ENCODE measurements at regions not wholly inside any gene's neighbourhood (a gene's known extent, or its start where the extent isn't known, plus 50 kb on each side); places are given as distances from the start of the nearest gene placed in this dataset.

GRCh38 chr3:6448011-6448410 is 412.9 kb upstream of the GRM7 start:
- no peak for TF ChIP-seq CTCF (IDR thresholded peaks at IDR 0.05; ENCODE audit: insufficient read depth, low read length, poor library complexity, severe bottlenecking)
- TF ChIP-seq EZH2phosphoT487 (conservative IDR thresholded peaks at IDR 0.05; ENCODE audit: low read length): no peak
